MG63 (cell line): ENCODE measurements at regions not wholly inside any gene's neighbourhood (a gene's known extent, or its start where the extent isn't known, plus 50 kb on each side); places are given as distances from the start of the nearest gene placed in this dataset.
A peak's percentile ranks its signal among the peaks of the same experiment; 100 is the strongest.

Experiments used
- DNase-seq: peaks from one replicate; pipeline ENCODE4 v3.0.0-alpha.2; 2020
- H3K27me3 ChIP-seq: fragments of 250-450 bp; sonication (Bioruptor Pico); 2 replicates; pipeline ENCODE4 v1.5.1; 2020; ENCODE audit warnings: mild to moderate bottlenecking, moderate library complexity
- H3K36me3 ChIP-seq: fragments of 250-450 bp; sonication (Bioruptor Pico); 2 replicates; pipeline ENCODE4 v1.5.1; 2020; ENCODE audit warnings: mild to moderate bottlenecking, moderate library complexity
- H3K4me3 ChIP-seq: fragments of 250-450 bp; sonication (Bioruptor Pico); 2 replicates; pipeline ENCODE4 v1.5.1; 2020; ENCODE audit warnings: mild to moderate bottlenecking, moderate library complexity
- H3K9me3 ChIP-seq: fragments of 250-450 bp; sonication (Bioruptor Pico); 2 replicates; pipeline ENCODE4 v1.5.1; 2020; ENCODE audit warnings: mild to moderate bottlenecking, moderate library complexity

- H3K36me3 ChIP-seq = no peaks in the 10 kb centered on the region
- H3K27me3 ChIP-seq = no peaks in the 10 kb centered on the region; the same call in 1 of the 2 replicates
- peaks cover 4% of the 10 kb centered on the region for H3K9me3 ChIP-seq
- no peak for DNase-seq
- H3K4me3 ChIP-seq = no peak overlapping the region
Observed at GRCh38 chr2:2825062-2825461, 494.0 kb upstream of the MYT1L start.

GRCh38 chr2:2824588-2824987 is 493.5 kb upstream of the MYT1L start:
- Histone ChIP-seq H3K27me3 (no peaks in the 10 kb centered on the region; the same call in 1 of the 2 replicates), H3K36me3 (no peaks in the 10 kb centered on the region), H3K9me3 (peaks cover 4% of the 10 kb centered on the region), H3K4me3 (no peak overlapping the region)
- DNase-seq = no peak

GRCh38 chr2:2823061-2823753 is 492.1 kb upstream of the MYT1L start:
- Histone ChIP-seq H3K9me3 (peaks cover 4% of the 10 kb centered on the region), H3K36me3 (no peaks in the 10 kb centered on the region), H3K4me3 (no peak overlapping the region), H3K27me3 (no peaks in the 10 kb centered on the region; the same call in 1 of the 2 replicates)
- peak; percentile 25 for DNase-seq

GRCh38 chr2:2822143-2822542 is 491.1 kb upstream of the MYT1L start:
- no peak for DNase-seq
- Histone ChIP-seq H3K27me3 (no peaks in the 10 kb centered on the region; the same call in 1 of the 2 replicates), H3K4me3 (no peak overlapping the region), H3K9me3 (peaks cover 4% of the 10 kb centered on the region), H3K36me3 (no peaks in the 10 kb centered on the region)

- Histone ChIP-seq H3K4me3 (no peak overlapping the region), H3K27me3 (no peaks in the 10 kb centered on the region), H3K36me3 (no peaks in the 10 kb centered on the region), H3K9me3 (0 out of 2 replicates have a peak, but pooled peaks cover 2% of the 10 kb centered on the region)
- no peak for DNase-seq
Observed at GRCh38 chr2:2812648-2813047, 481.6 kb upstream of the MYT1L start.

GRCh38 chr2:2812117-2812516 is 481.0 kb upstream of the MYT1L start:
- Histone ChIP-seq H3K36me3 (no peaks in the 10 kb centered on the region), H3K9me3 (0 out of 2 replicates have a peak, but pooled peaks cover 2% of the 10 kb centered on the region), H3K27me3 (no peaks in the 10 kb centered on the region), H3K4me3 (no peak overlapping the region)
- no peak for DNase-seq

- no peak for DNase-seq
- no peaks in the 10 kb centered on the region for H3K36me3 ChIP-seq
- H3K9me3 ChIP-seq = 0 out of 2 replicates have a peak, but pooled peaks cover 2% of the 10 kb centered on the region
- no peaks in the 10 kb centered on the region for H3K27me3 ChIP-seq
- H3K4me3 ChIP-seq = no peak overlapping the region
Observed at GRCh38 chr2:2810504-2810903, 479.4 kb upstream of the MYT1L start.

- 0 out of 2 replicates have a peak, but pooled peaks cover 2% of the 10 kb centered on the region for H3K9me3 ChIP-seq
Observed at GRCh38 chr2:2809771-2810170, 478.7 kb upstream of the MYT1L start.

GRCh38 chr2:2808551-2809058 is 477.5 kb upstream of the MYT1L start:
- Histone ChIP-seq H3K36me3 (no peaks in the 10 kb centered on the region), H3K27me3 (no peaks in the 10 kb centered on the region), H3K9me3 (no peaks in the 10 kb centered on the region), H3K4me3 (no peak overlapping the region)
- DNase-seq = no peak

More at GRCh38 chr2:2809771-2810170, 478.7 kb upstream of the MYT1L start:
- Histone ChIP-seq H3K36me3 (no peaks in the 10 kb centered on the region), H3K27me3 (no peaks in the 10 kb centered on the region), H3K4me3 (no peak overlapping the region)
- DNase-seq = no peak

- Histone ChIP-seq H3K36me3 (no peaks in the 10 kb centered on the region), H3K9me3 (no peaks in the 10 kb centered on the region), H3K4me3 (no peak overlapping the region), H3K27me3 (no peaks in the 10 kb centered on the region)
- DNase-seq = no peak
Observed at GRCh38 chr2:2806711-2807110, 475.6 kb upstream of the MYT1L start.

- Histone ChIP-seq H3K4me3 (no peak overlapping the region), H3K9me3 (no peaks in the 10 kb centered on the region), H3K36me3 (no peaks in the 10 kb centered on the region), H3K27me3 (no peaks in the 10 kb centered on the region)
- no peak for DNase-seq
Observed at GRCh38 chr2:2805263-2805662, 474.2 kb upstream of the MYT1L start.

GRCh38 chr2:2804528-2804927 is 473.5 kb upstream of the MYT1L start:
- Histone ChIP-seq H3K9me3 (no peaks in the 10 kb centered on the region), H3K4me3 (no peak overlapping the region), H3K36me3 (no peaks in the 10 kb centered on the region), H3K27me3 (no peaks in the 10 kb centered on the region)
- no peak for DNase-seq

- Histone ChIP-seq H3K27me3 (no peaks in the 10 kb centered on the region), H3K36me3 (no peaks in the 10 kb centered on the region), H3K4me3 (no peak overlapping the region), H3K9me3 (no peaks in the 10 kb centered on the region)
- DNase-seq = no peak
Observed at GRCh38 chr2:2801458-2801857, 470.4 kb upstream of the MYT1L start.

- Histone ChIP-seq H3K9me3 (no peaks in the 10 kb centered on the region), H3K27me3 (no peaks in the 10 kb centered on the region)
- no peak for DNase-seq
Observed at GRCh38 chr2:2800697-2801096, 469.6 kb upstream of the MYT1L start.

GRCh38 chr2:2800001-2800400 is 468.9 kb upstream of the MYT1L start:
- no peak for DNase-seq

More at GRCh38 chr2:2800697-2801096, 469.6 kb upstream of the MYT1L start:
- no peaks in the 10 kb centered on the region for H3K36me3 ChIP-seq
- H3K4me3 ChIP-seq = no peak overlapping the region

GRCh38 chr2:2799151-2799697 is 468.1 kb upstream of the MYT1L start:
- no peak for DNase-seq
- Histone ChIP-seq H3K36me3 (no peaks in the 10 kb centered on the region), H3K9me3 (no peaks in the 10 kb centered on the region), H3K27me3 (no peaks in the 10 kb centered on the region), H3K4me3 (no peak overlapping the region)

More at GRCh38 chr2:2800001-2800400, 468.9 kb upstream of the MYT1L start:
- no peaks in the 10 kb centered on the region for H3K9me3 ChIP-seq
- H3K27me3 ChIP-seq = no peaks in the 10 kb centered on the region
- H3K36me3 ChIP-seq = no peaks in the 10 kb centered on the region
- H3K4me3 ChIP-seq = no peak overlapping the region

- Histone ChIP-seq H3K4me3 (no peak overlapping the region), H3K27me3 (no peaks in the 10 kb centered on the region), H3K9me3 (no peaks in the 10 kb centered on the region), H3K36me3 (no peaks in the 10 kb centered on the region)
- DNase-seq = no peak
Observed at GRCh38 chr2:2798337-2798736, 467.3 kb upstream of the MYT1L start.

- H3K9me3 ChIP-seq = no peaks in the 10 kb centered on the region
- DNase-seq = no peak
- H3K36me3 ChIP-seq = no peaks in the 10 kb centered on the region
- no peak overlapping the region for H3K4me3 ChIP-seq
- no peaks in the 10 kb centered on the region for H3K27me3 ChIP-seq
Observed at GRCh38 chr2:2797797-2798196, 466.7 kb upstream of the MYT1L start.
